ENCODE measurements at regions not wholly inside any gene's neighbourhood (a gene's known extent, or its start where the extent isn't known, plus 50 kb on each side); places are given as distances from the start of the nearest gene placed in this dataset.

GRCh38 chr11:42657169-42657568 is 654.6 kb upstream of the API5 start:
- FAIRE-seq (no peak), DNase-seq (ENCODE audit: insufficient read length, low spot score) (no peak)
- TF ChIP-seq TAF1 (IDR thresholded peaks at IDR 0.05; ENCODE audit: low read depth, low read length), result no peak
- no peak for TF ChIP-seq SPI1 (IDR thresholded peaks at IDR 0.05; ENCODE audit: low read depth, low read length)
- no peak for TF ChIP-seq PAX5 (IDR thresholded peaks at IDR 0.05; ENCODE audit: insufficient read depth, low read length, severe bottlenecking)
- TF ChIP-seq POLR2AphosphoS5 (IDR thresholded peaks at IDR 0.05; ENCODE audit: low read depth, low read length), result no peak
- TF ChIP-seq POU2F2 (IDR thresholded peaks at IDR 0.05; ENCODE audit: low read depth, low read length), result no peak
- no peak for TF ChIP-seq POLR2A (IDR thresholded peaks at IDR 0.05; ENCODE audit: low read depth, low read length)

- no peak for FAIRE-seq
- TF ChIP-seq TAF1 (IDR thresholded peaks at IDR 0.05; ENCODE audit: low read depth, low read length) (no peak), PAX5 (IDR thresholded peaks at IDR 0.05; ENCODE audit: insufficient read depth, low read length, severe bottlenecking) (no peak), POU2F2 (IDR thresholded peaks at IDR 0.05; ENCODE audit: low read depth, low read length) (no peak), POLR2A (IDR thresholded peaks at IDR 0.05; ENCODE audit: low read depth, low read length) (no peak), SPI1 (IDR thresholded peaks at IDR 0.05; ENCODE audit: low read depth, low read length) (no peak), POLR2AphosphoS5 (IDR thresholded peaks at IDR 0.05; ENCODE audit: low read depth, low read length) (no peak)
- no peak for DNase-seq (ENCODE audit: insufficient read length, low spot score)
These were observed 649.9 kb upstream of the API5 start for GRCh38 chr11:42661942-42662341.

- TF ChIP-seq POU2F2 (IDR thresholded peaks at IDR 0.05; ENCODE audit: low read depth, low read length), result no peak
- no peak for TF ChIP-seq POLR2AphosphoS5 (IDR thresholded peaks at IDR 0.05; ENCODE audit: low read depth, low read length)
- TF ChIP-seq POLR2A (IDR thresholded peaks at IDR 0.05; ENCODE audit: low read depth, low read length), result no peak
- TF ChIP-seq TAF1 (IDR thresholded peaks at IDR 0.05; ENCODE audit: low read depth, low read length), result no peak
- TF ChIP-seq PAX5 (IDR thresholded peaks at IDR 0.05; ENCODE audit: insufficient read depth, low read length, severe bottlenecking), result no peak
- FAIRE-seq, result no peak
- DNase-seq (ENCODE audit: insufficient read length, low spot score), result no peak
These were observed 642.4 kb upstream of the API5 start for GRCh38 chr11:42669248-42669976.

- DNase-seq (ENCODE audit: insufficient read length, low spot score), result no peak
- no peak for FAIRE-seq
- TF ChIP-seq POLR2AphosphoS5 (IDR thresholded peaks at IDR 0.05; ENCODE audit: low read depth, low read length) (no peak), POU2F2 (IDR thresholded peaks at IDR 0.05; ENCODE audit: low read depth, low read length) (no peak), TAF1 (IDR thresholded peaks at IDR 0.05; ENCODE audit: low read depth, low read length) (no peak), POLR2A (IDR thresholded peaks at IDR 0.05; ENCODE audit: low read depth, low read length) (no peak), PAX5 (IDR thresholded peaks at IDR 0.05; ENCODE audit: insufficient read depth, low read length, severe bottlenecking) (no peak), SPI1 (IDR thresholded peaks at IDR 0.05; ENCODE audit: low read depth, low read length) (no peak)
These were observed 637.4 kb upstream of the API5 start for GRCh38 chr11:42674436-42674835.

GRCh38 chr11:42707541-42707940 is 604.3 kb upstream of the API5 start:
- TF ChIP-seq POU2F2 (IDR thresholded peaks at IDR 0.05; ENCODE audit: low read depth, low read length) (no peak), TAF1 (IDR thresholded peaks at IDR 0.05; ENCODE audit: low read depth, low read length) (no peak)
- DNase-seq (ENCODE audit: insufficient read length, low spot score) (no peak), FAIRE-seq (no peak)

GRCh38 chr11:42709216-42709615 is 602.6 kb upstream of the API5 start:
- no peak for TF ChIP-seq SPI1 (IDR thresholded peaks at IDR 0.05; ENCODE audit: low read depth, low read length)
- TF ChIP-seq POLR2AphosphoS5 (IDR thresholded peaks at IDR 0.05; ENCODE audit: low read depth, low read length), result no peak
- no peak for TF ChIP-seq POLR2A (IDR thresholded peaks at IDR 0.05; ENCODE audit: low read depth, low read length)
- TF ChIP-seq PAX5 (IDR thresholded peaks at IDR 0.05; ENCODE audit: insufficient read depth, low read length, severe bottlenecking), result no peak

GRCh38 chr11:42713279-42713678 is 598.5 kb upstream of the API5 start:
- no peak for FAIRE-seq
- TF ChIP-seq SPI1 (IDR thresholded peaks at IDR 0.05; ENCODE audit: low read depth, low read length) (no peak), TAF1 (IDR thresholded peaks at IDR 0.05; ENCODE audit: low read depth, low read length) (no peak), POLR2AphosphoS5 (IDR thresholded peaks at IDR 0.05; ENCODE audit: low read depth, low read length) (no peak), PAX5 (IDR thresholded peaks at IDR 0.05; ENCODE audit: insufficient read depth, low read length, severe bottlenecking) (no peak), POU2F2 (IDR thresholded peaks at IDR 0.05; ENCODE audit: low read depth, low read length) (no peak), POLR2A (IDR thresholded peaks at IDR 0.05; ENCODE audit: low read depth, low read length) (no peak)
- no peak for DNase-seq (ENCODE audit: insufficient read length, low spot score)

More at GRCh38 chr11:42709216-42709615, 602.6 kb upstream of the API5 start:
- DNase-seq (ENCODE audit: insufficient read length, low spot score) (no peak), FAIRE-seq (no peak)

GRCh38 chr11:42713753-42714152 is 598.0 kb upstream of the API5 start:
- FAIRE-seq (no peak), DNase-seq (ENCODE audit: insufficient read length, low spot score) (no peak)
- TF ChIP-seq TAF1 (IDR thresholded peaks at IDR 0.05; ENCODE audit: low read depth, low read length) (no peak), SPI1 (IDR thresholded peaks at IDR 0.05; ENCODE audit: low read depth, low read length) (no peak), POLR2A (IDR thresholded peaks at IDR 0.05; ENCODE audit: low read depth, low read length) (no peak), POLR2AphosphoS5 (IDR thresholded peaks at IDR 0.05; ENCODE audit: low read depth, low read length) (no peak), POU2F2 (IDR thresholded peaks at IDR 0.05; ENCODE audit: low read depth, low read length) (no peak), PAX5 (IDR thresholded peaks at IDR 0.05; ENCODE audit: insufficient read depth, low read length, severe bottlenecking) (no peak)

GRCh38 chr11:42720716-42721563 is 590.9 kb upstream of the API5 start:
- no peak for TF ChIP-seq SPI1 (IDR thresholded peaks at IDR 0.05; ENCODE audit: low read depth, low read length)
- no peak for TF ChIP-seq TAF1 (IDR thresholded peaks at IDR 0.05; ENCODE audit: low read depth, low read length)
- TF ChIP-seq POU2F2 (IDR thresholded peaks at IDR 0.05; ENCODE audit: low read depth, low read length), result no peak
- TF ChIP-seq POLR2AphosphoS5 (IDR thresholded peaks at IDR 0.05; ENCODE audit: low read depth, low read length), result no peak
- TF ChIP-seq PAX5 (IDR thresholded peaks at IDR 0.05; ENCODE audit: insufficient read depth, low read length, severe bottlenecking), result no peak
- TF ChIP-seq POLR2A (IDR thresholded peaks at IDR 0.05; ENCODE audit: low read depth, low read length), result no peak
- DNase-seq (ENCODE audit: insufficient read length, low spot score) (no peak), FAIRE-seq (no peak)

Measured in GM12891 (cell line).